GM12865 (cell line): ENCODE measurements at regions not wholly inside any gene's neighbourhood (a gene's known extent, or its start where the extent isn't known, plus 50 kb on each side); places are given as distances from the start of the nearest gene placed in this dataset.

ENCODE experiments used
- DNase-seq: peaks from one replicate; pipeline ENCODE4 v3.0.0; 2010; ENCODE audit warnings: low read depth
- H3K4me3 ChIP-seq: 2 replicates; pipeline ENCODE4 v1.5.1; 2011; ENCODE audit warnings: mild to moderate bottlenecking, low read depth, low read length, control low read depth
- CTCF ChIP-seq: IDR thresholded peaks from 2 replicates; pipeline ENCODE4 v1.5.1; 2011; ENCODE audit warnings: low read length, control low read depth, low read depth, inconsistent platforms; ENCODE audit not compliant: insufficient read depth; ENCODE audit errors: missing control alignments

GRCh38 chrX:39320165-39320564 is 518.9 kb downstream of the MID1IP1 start:
- no peak for DNase-seq
- H3K4me3 ChIP-seq, result no peak overlapping the region
- TF ChIP-seq CTCF, result no peak

DNA sequence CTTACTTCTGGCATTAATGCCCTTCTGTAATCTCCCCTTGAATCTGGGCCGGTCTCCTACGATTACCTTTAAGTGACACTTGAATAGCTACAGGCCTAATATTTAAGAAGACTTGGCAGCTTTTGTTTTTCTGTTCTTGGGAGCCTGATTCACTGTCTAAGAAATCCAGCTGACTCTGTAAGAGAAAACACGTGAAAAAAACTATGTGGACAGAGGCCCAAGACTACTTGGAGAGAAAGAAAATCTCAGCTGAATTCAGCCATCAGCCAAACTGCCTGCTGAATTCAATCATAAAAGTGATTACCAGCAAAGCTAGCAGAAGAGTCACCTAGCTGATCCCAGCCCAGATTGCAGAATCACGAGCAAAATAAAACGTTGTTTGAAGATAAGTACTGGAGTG is 521.2 kb downstream of the MID1IP1 start:
- DNase-seq, result no peak
- no peak overlapping the region for H3K4me3 ChIP-seq
- no peak for TF ChIP-seq CTCF

GRCh38 chrX:39324233-39324930 is 523.1 kb downstream of the MID1IP1 start:
- no peak for DNase-seq
- no peak overlapping the region for H3K4me3 ChIP-seq
- TF ChIP-seq CTCF, result no peak

- TF ChIP-seq CTCF, result no peak
- DNase-seq, result no peak
- no peak overlapping the region for H3K4me3 ChIP-seq
Observed at GRCh38 chrX:39327255-39327654, 526.0 kb downstream of the MID1IP1 start.

DNA sequence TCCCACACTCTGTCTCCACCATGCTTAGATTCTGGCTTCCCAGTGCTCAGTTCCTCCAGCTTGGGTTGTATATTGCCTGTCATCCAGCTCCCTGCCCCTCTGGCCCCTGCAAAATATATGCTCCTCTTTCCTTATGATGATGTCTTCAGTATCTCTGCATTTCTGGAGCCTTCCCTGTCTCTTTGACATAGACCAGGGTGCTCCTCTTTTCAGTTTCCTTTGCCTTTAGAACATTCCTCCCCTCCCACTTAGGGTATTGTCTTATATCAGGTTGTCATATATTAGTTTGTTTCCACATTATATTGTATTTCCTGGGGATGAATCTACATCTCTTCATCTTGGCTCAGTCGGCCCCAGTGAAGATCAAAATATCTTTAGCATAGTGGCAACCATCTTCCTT is 526.4 kb downstream of the MID1IP1 start:
- DNase-seq, result no peak
- TF ChIP-seq CTCF, result no peak
- no peak overlapping the region for H3K4me3 ChIP-seq

GRCh38 chrX:39328661-39329060 is 527.4 kb downstream of the MID1IP1 start:
- DNase-seq, result no peak
- no peak overlapping the region for H3K4me3 ChIP-seq
- TF ChIP-seq CTCF, result no peak

- peak; percentile 63 for DNase-seq
- H3K4me3 ChIP-seq, result no peak overlapping the region
- TF ChIP-seq CTCF, result no peak
Observed at GRCh38 chrX:39331082-39331704, 529.9 kb downstream of the MID1IP1 start.
